ENCODE measurements at regions not wholly inside any gene's neighbourhood (a gene's known extent, or its start where the extent isn't known, plus 50 kb on each side); places are given as distances from the start of the nearest gene placed in this dataset.
"Not testable (repeated sequence)": the region's sequence is repeated elsewhere in the genome, so short reads cannot be mapped to it uniquely, and the experiment has no call there.

DNA sequence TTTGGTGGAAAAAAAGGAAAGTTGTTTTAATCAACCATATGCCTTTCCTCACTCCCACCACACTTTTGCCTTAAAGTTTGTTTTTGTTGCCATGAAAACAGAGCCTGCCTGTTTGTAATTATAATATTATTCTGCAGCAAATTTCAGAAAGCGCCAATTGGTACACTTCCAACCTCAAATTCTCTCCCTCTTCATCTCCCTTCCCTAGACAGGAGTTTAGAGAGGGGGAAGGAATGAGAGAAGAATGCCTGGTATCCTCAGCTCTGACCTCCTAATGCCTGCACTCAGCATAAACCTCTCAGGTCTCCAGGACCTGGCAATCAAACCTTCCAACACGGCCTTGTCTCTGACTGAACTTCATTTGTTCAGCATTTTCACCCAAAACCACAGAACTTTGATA, 138.4 kb upstream of the HCCS start:
- FAIRE-seq = no peak

- no peak for FAIRE-seq
These were observed 136.2 kb upstream of the HCCS start for GRCh38 chrX:10974920-10975319.

GRCh38 chrX:10979956-10980355, 131.2 kb upstream of the HCCS start:
- no peak for FAIRE-seq

DNA sequence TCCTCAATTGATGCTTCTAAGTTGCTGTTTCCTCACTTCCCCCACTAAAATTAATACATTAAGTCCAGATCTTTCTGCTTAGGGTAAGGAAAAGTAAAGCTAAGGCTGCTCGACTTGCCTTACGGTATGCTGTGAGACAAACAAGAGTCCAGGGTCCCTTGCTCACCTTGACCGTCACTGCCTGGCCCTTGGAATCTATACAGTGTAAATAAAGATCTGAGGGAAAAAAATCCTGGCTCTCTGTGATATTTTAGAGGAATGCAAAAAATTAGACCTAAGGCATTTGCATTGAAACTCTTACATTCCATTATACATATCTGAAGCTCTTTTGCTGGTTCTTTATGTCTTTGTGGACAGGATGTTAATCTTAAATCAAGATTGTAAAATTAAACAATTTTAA, 129.6 kb upstream of the HCCS start:
- no peak for FAIRE-seq

- FAIRE-seq = no peak
These were observed 127.6 kb upstream of the HCCS start for GRCh38 chrX:10983526-10983925.

GRCh38 chrX:10984213-10984612, 126.9 kb upstream of the HCCS start:
- FAIRE-seq = no peak

DNA sequence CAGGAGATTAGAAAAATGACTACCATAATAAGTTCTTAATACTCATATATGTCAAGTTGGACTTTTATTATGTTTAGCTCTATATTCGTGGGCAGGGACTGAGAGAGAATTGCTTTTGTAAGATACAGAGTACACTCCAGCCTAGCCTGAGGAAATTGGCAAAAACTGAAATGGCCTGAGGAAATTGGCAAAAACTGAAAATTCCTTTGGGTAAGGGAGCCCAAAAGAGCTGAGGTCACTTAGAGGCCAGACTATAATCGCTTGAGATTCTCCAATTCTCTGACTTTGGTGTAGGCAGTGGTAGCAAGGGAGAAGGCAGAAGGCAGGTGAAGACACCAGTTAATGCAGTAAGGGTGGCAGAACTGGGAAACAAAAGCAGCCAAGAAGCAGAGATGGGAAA, 124.5 kb upstream of the HCCS start:
- no peak for FAIRE-seq

DNA sequence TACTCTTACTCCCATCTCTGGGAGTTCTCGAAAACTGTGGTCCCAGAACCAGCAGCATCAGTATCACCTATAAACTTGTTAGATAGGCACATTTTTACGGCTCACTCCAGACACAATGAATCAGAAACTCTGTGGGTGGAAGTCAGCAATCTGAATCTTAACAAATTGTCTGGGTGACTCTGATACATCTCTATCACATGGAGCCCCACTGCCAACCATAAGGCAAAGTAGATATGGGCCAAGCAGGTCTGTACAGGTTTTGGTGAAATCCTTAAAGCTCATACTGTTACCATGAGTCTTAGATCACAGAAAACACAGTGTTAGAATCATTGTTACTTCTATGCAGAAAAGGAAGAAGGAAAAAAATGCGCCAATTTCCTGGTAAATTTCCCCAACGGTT, 122.5 kb upstream of the HCCS start:
- FAIRE-seq = no peak

DNA sequence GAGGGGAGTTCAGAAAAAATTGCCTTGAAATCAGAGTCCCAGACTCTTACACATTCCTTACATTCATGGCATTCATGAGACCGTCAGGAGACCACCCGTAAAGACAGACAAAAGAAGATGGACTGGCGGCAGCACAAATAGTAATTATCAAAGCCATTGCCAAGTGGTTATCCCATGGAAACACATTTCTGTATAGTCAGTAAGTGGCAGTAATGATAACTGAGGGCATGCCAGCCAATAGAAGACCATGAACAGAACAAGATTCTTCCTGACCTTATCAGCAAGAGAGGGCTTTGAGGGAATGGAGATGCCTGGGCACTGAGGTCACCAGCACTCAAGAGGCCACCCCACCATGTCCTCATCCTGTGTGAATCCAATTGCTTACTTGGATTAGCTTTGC, 121.7 kb upstream of the HCCS start:
- FAIRE-seq = no peak

GRCh38 chrX:10990418-10990817, 120.7 kb upstream of the HCCS start:
- no peak for FAIRE-seq

DNA sequence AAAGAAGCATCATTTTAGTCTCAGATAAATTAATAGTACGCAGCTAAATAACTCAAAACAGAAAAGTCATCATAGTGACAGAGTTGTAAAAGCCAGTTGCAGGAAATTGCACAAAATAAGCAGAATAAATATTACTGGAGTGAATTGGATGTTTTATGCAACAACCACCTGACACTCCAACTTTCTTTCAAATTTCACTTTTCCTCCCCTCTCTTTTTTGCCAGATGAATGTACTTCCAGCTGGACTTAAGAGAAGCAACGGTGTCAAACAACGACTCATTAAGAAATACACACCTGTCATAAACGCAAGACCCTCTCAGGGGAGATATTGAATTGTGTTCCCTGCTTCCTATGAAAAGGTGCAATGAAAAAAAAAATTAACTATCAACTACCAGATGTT, 120.2 kb upstream of the HCCS start:
- FAIRE-seq = no peak

DNA sequence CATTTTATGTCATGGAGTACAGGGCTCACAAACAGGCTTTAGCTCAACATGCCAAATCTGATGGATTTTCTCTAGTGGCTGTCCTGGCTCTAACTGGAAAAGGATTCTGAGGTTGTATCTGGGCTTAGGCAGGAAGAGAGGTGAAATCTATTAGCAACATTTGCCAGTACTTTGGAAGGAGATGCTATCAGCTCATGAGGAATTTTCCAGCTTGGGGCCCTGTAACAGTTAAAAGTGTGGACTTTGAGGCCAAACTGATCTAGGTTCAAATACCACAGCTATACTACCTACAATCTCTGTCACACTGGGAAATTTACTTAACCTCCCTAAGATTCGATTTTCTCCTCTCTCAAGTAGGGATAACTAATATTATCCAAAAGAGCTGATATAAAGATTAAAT, 119.0 kb upstream of the HCCS start:
- FAIRE-seq = no peak

- FAIRE-seq = not testable (repeated sequence)
These were observed 104.1 kb upstream of the HCCS start for GRCh38 chrX:11007076-11007475.

DNA sequence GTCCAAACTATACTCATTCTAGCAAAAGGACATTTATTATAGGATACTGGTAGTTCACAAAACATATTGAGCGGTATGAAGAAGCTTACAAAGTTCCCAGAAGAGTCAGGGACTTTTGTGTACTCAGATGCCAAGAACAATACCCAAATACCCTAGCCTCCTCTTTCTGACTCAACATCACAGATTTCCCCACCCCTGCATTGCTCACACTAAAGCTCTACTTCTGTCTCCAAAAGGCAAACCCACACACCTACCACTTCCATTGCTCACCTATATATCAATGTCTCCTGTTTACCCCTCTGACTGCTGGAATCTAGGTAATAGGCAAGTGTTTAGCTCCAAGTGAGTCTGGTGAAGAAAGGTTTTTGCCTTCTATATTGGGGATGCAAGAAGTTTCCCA, 100.7 kb upstream of the HCCS start:
- FAIRE-seq = no peak

GRCh38 chrX:11016728-11017127, 94.4 kb upstream of the HCCS start:
- no peak for FAIRE-seq

- not testable (repeated sequence) for FAIRE-seq
These were observed 88.5 kb upstream of the HCCS start for GRCh38 chrX:11022588-11022987.

DNA sequence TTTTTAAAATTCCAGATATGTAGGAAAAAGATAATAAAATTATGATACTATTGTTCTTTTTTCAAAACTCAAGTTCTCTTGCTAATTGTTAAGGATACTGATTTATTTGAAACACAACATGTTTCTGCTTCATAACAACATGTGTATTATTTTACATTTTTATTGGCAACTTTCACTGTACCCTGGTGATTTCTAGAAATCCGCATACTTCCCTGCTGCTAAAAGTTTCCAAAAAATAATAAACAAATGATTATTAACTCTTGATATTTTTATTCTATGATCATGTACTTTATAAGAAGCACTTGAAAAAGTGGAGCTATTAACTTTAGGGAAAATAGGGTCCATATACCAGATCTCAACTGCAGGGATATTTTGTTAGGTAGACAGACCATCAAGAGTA, 71.2 kb upstream of the HCCS start:
- no peak for FAIRE-seq

DNA sequence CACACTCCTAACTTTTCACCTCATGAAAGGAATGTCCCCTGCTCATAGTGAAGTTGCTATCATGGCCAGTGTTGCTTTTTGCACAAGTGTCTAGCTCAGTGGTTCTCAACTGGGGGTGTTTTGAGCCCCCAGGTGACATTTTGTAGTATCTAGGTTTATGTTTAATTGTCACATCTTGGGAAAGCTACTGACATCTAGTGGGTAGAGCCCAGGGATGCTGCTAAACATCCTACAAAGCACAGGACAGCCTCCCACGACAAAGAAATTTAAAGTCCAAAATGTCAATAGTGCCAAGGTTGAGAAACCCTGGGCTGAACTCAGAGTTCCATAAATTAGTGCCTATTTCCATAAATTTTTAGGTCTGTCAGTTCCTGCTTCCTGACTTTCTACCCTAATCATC, 70.7 kb upstream of the HCCS start:
- FAIRE-seq = no peak

DNA sequence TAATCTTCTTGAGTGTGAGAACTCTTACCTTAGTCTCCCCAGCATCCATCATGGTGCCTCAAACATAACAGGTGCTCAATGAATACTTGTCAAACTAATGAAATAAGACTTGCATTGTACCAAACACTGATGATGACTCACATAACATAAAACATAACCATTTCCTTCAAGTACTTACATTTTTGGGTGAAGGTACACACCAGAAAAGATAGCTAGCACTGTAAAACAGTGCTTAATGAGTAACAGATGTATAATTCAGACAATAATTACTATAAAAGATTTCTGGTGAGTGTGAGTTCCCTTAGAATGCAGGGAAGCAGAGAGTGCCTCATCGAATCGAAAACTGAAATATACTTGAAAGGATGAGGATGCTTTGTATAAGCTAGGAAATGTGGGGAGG, 70.1 kb upstream of the HCCS start:
- FAIRE-seq = no peak

- no peak for FAIRE-seq
These were observed 61.1 kb upstream of the HCCS start for GRCh38 chrX:11050013-11050412.

- no peak for FAIRE-seq
These were observed 57.8 kb upstream of the HCCS start for GRCh38 chrX:11053351-11053750.

DNA sequence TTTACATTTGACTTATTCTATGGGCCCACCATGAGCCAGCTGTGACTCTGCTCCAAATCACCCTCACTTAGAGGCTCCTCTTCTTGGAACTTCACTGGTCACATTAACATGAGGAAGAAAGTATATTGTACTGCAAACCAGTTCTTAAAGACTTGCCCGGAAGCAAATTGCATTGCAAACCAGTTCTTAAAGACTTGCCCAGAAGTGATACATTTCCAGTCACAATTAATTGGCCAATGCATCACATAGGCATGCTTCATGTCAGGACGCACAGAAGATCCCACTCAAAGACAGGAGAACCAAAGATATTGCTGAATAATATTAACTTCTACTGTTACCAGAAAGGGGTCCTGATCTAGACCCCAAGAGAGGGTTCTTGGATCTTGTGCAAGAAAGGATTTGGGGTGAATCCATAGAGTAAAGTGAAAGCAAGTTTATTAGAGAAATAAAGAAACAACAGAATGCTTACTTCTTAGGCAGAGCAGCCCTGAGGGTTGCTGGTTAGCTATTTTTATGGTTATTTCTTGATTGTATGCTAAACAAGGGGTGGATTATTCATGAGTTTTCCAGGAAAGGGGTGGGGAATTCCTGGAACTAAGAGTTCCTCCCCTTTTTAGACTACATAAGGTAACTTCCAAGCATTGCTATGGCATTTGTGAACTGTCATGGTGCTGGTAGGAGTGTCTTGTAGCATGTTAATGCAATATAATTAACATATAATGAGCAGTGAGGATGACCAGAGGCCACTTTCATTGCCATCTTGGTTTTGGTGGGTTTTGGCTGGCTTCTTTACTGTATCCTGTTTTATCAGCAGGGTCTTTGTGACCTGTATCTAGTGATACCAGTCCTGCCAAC, 54.6 kb upstream of the HCCS start:
- no peak for FAIRE-seq

- no peak for FAIRE-seq
These were observed 51.2 kb upstream of the HCCS start for GRCh38 chrX:11059933-11060332.
